SH-SY5Y (cell line): ENCODE measurements at regions not wholly inside any gene's neighbourhood (a gene's known extent, or its start where the extent isn't known, plus 50 kb on each side); places are given as distances from the start of the nearest gene placed in this dataset.

Experiments used
- GATA2 ChIP-seq: IDR thresholded peaks from 2 replicates; pipeline ENCODE4 v1.6.1; 2011; ENCODE audit warnings: mild to moderate bottlenecking, low read depth, low read length
- GATA3 ChIP-seq: IDR thresholded peaks from 2 replicates; pipeline ENCODE4 v1.6.1; 2011; ENCODE audit warnings: low read depth, mild to moderate bottlenecking, low read length, moderate library complexity

- TF ChIP-seq GATA2 (no peak), GATA3 (no peak)
Observed at GRCh38 chr7:35545831-35546230, 149.1 kb downstream of the HERPUD2 start.
